ENCODE measurements at regions not wholly inside any gene's neighbourhood (a gene's known extent, or its start where the extent isn't known, plus 50 kb on each side); places are given as distances from the start of the nearest gene placed in this dataset.
"Not testable (repeated sequence)": the region's sequence is repeated elsewhere in the genome, so short reads cannot be mapped to it uniquely, and the experiment has no call there.

GRCh38 chr17:46460129-46460528, 52.1 kb upstream of the LRRC37A2 start:
- H3K4me3 Mint-ChIP-seq; H3K4me1 Mint-ChIP-seq (ENCODE audit: low read depth); ATAC-seq; H3K27me3 Mint-ChIP-seq (ENCODE audit: low read depth); H3K36me3 Mint-ChIP-seq (ENCODE audit: insufficient read depth); DNase-seq; H3K9me3 Mint-ChIP-seq: not testable (repeated sequence)

GRCh38 chr17:46455069-46455468, 57.2 kb upstream of the LRRC37A2 start:
- not testable (repeated sequence) for H3K4me1 Mint-ChIP-seq (ENCODE audit: low read depth)

GRCh38 chr17:46454572-46454971, 57.7 kb upstream of the LRRC37A2 start:
- not testable (repeated sequence) for H3K4me1 Mint-ChIP-seq (ENCODE audit: low read depth); H3K4me3 Mint-ChIP-seq; DNase-seq; ATAC-seq; H3K27me3 Mint-ChIP-seq (ENCODE audit: low read depth); H3K9me3 Mint-ChIP-seq; H3K36me3 Mint-ChIP-seq (ENCODE audit: insufficient read depth)

More at GRCh38 chr17:46455069-46455468, 57.2 kb upstream of the LRRC37A2 start:
- not testable (repeated sequence) for ATAC-seq; DNase-seq; H3K4me3 Mint-ChIP-seq; H3K36me3 Mint-ChIP-seq (ENCODE audit: insufficient read depth); H3K9me3 Mint-ChIP-seq; H3K27me3 Mint-ChIP-seq (ENCODE audit: low read depth)

- ATAC-seq = not testable (repeated sequence)
Observed at GRCh38 chr17:46453077-46453476, 59.2 kb upstream of the LRRC37A2 start.

GRCh38 chr17:46445849-46446248, 66.4 kb upstream of the LRRC37A2 start:
- ATAC-seq; H3K27me3 Mint-ChIP-seq (ENCODE audit: low read depth); H3K4me1 Mint-ChIP-seq (ENCODE audit: low read depth); DNase-seq; H3K4me3 Mint-ChIP-seq; H3K36me3 Mint-ChIP-seq (ENCODE audit: insufficient read depth); H3K9me3 Mint-ChIP-seq: not testable (repeated sequence)

More at GRCh38 chr17:46453077-46453476, 59.2 kb upstream of the LRRC37A2 start:
- DNase-seq; H3K36me3 Mint-ChIP-seq (ENCODE audit: insufficient read depth); H3K9me3 Mint-ChIP-seq; H3K4me1 Mint-ChIP-seq (ENCODE audit: low read depth); H3K4me3 Mint-ChIP-seq; H3K27me3 Mint-ChIP-seq (ENCODE audit: low read depth): not testable (repeated sequence)

- not testable (repeated sequence) for H3K27me3 Mint-ChIP-seq (ENCODE audit: low read depth)
Observed at GRCh38 chr17:46445411-46445810, 66.9 kb upstream of the LRRC37A2 start.

GRCh38 chr17:46442153-46442552, 70.1 kb upstream of the LRRC37A2 start:
- H3K9me3 Mint-ChIP-seq; H3K36me3 Mint-ChIP-seq (ENCODE audit: insufficient read depth); H3K4me3 Mint-ChIP-seq; H3K27me3 Mint-ChIP-seq (ENCODE audit: low read depth); ATAC-seq; DNase-seq; H3K4me1 Mint-ChIP-seq (ENCODE audit: low read depth): not testable (repeated sequence)

More at GRCh38 chr17:46445411-46445810, 66.9 kb upstream of the LRRC37A2 start:
- not testable (repeated sequence) for ATAC-seq; H3K4me1 Mint-ChIP-seq (ENCODE audit: low read depth); H3K4me3 Mint-ChIP-seq; DNase-seq; H3K36me3 Mint-ChIP-seq (ENCODE audit: insufficient read depth); H3K9me3 Mint-ChIP-seq

- H3K4me1 Mint-ChIP-seq (ENCODE audit: low read depth); DNase-seq: not testable (repeated sequence)
Observed at GRCh38 chr17:46440665-46441064, 71.6 kb upstream of the LRRC37A2 start.

GRCh38 chr17:46434450-46435062, 73.0 kb upstream of the ARL17B start:
- H3K36me3 Mint-ChIP-seq (ENCODE audit: insufficient read depth); DNase-seq; H3K9me3 Mint-ChIP-seq; H3K4me3 Mint-ChIP-seq; ATAC-seq; H3K4me1 Mint-ChIP-seq (ENCODE audit: low read depth); H3K27me3 Mint-ChIP-seq (ENCODE audit: low read depth): not testable (repeated sequence)

More at GRCh38 chr17:46440665-46441064, 71.6 kb upstream of the LRRC37A2 start:
- H3K36me3 Mint-ChIP-seq (ENCODE audit: insufficient read depth); ATAC-seq; H3K27me3 Mint-ChIP-seq (ENCODE audit: low read depth); H3K9me3 Mint-ChIP-seq; H3K4me3 Mint-ChIP-seq: not testable (repeated sequence)

- H3K27me3 Mint-ChIP-seq (ENCODE audit: low read depth); ATAC-seq; H3K4me3 Mint-ChIP-seq; H3K9me3 Mint-ChIP-seq; DNase-seq; H3K4me1 Mint-ChIP-seq (ENCODE audit: low read depth); H3K36me3 Mint-ChIP-seq (ENCODE audit: insufficient read depth): not testable (repeated sequence)
Observed at GRCh38 chr17:46430300-46430699, 68.7 kb upstream of the ARL17B start.

GRCh38 chr17:46429675-46430074, 68.1 kb upstream of the ARL17B start:
- not testable (repeated sequence) for H3K4me3 Mint-ChIP-seq; H3K27me3 Mint-ChIP-seq (ENCODE audit: low read depth); H3K36me3 Mint-ChIP-seq (ENCODE audit: insufficient read depth); H3K9me3 Mint-ChIP-seq; H3K4me1 Mint-ChIP-seq (ENCODE audit: low read depth); DNase-seq; ATAC-seq

GRCh38 chr17:46424187-46424884, 62.8 kb upstream of the ARL17B start:
- not testable (repeated sequence) for DNase-seq, H3K9me3 Mint-ChIP-seq

GRCh38 chr17:46417907-46418306, 56.3 kb upstream of the ARL17B start:
- H3K27me3 Mint-ChIP-seq (ENCODE audit: low read depth); H3K4me1 Mint-ChIP-seq (ENCODE audit: low read depth); H3K9me3 Mint-ChIP-seq; H3K36me3 Mint-ChIP-seq (ENCODE audit: insufficient read depth); DNase-seq; H3K4me3 Mint-ChIP-seq; ATAC-seq: not testable (repeated sequence)

More at GRCh38 chr17:46424187-46424884, 62.8 kb upstream of the ARL17B start:
- not testable (repeated sequence) for H3K36me3 Mint-ChIP-seq (ENCODE audit: insufficient read depth); ATAC-seq; H3K4me1 Mint-ChIP-seq (ENCODE audit: low read depth); H3K4me3 Mint-ChIP-seq; H3K27me3 Mint-ChIP-seq (ENCODE audit: low read depth)

- H3K4me1 Mint-ChIP-seq (ENCODE audit: low read depth); H3K36me3 Mint-ChIP-seq (ENCODE audit: insufficient read depth); H3K4me3 Mint-ChIP-seq; DNase-seq; ATAC-seq; H3K9me3 Mint-ChIP-seq; H3K27me3 Mint-ChIP-seq (ENCODE audit: low read depth): not testable (repeated sequence)
Observed at GRCh38 chr17:46417261-46417660, 55.7 kb upstream of the ARL17B start.

- not testable (repeated sequence) for H3K4me3 Mint-ChIP-seq; H3K36me3 Mint-ChIP-seq (ENCODE audit: insufficient read depth); H3K27me3 Mint-ChIP-seq (ENCODE audit: low read depth); ATAC-seq; H3K9me3 Mint-ChIP-seq; DNase-seq; H3K4me1 Mint-ChIP-seq (ENCODE audit: low read depth)
Observed at GRCh38 chr17:46414559-46414958, 53.0 kb upstream of the ARL17B start.

All from activated T-cell treated with anti-CD3 and anti-CD28 coated beads, Interleukin-2, amount 50 U/mL, for 4 hours (primary cell).